GM12878 (cell line): ENCODE measurements at regions not wholly inside any gene's neighbourhood (a gene's known extent, or its start where the extent isn't known, plus 50 kb on each side); places are given as distances from the start of the nearest gene placed in this dataset.
"Not testable (repeated sequence)": the region's sequence is repeated elsewhere in the genome, so short reads cannot be mapped to it uniquely, and the experiment has no call there.

Experiments
- ATAC-seq: fragments of 200-7000 bp; cut with Tn5 transposase; 3 replicates; pipeline ENCODE4 v1.9.1; 2020; ENCODE audit warnings: mild to moderate bottlenecking, moderate library complexity
- BruUV-seq: library from RNA; stranded (reverse); fragments of 400-500 nt; replicated peaks from 2 replicates; lab custom pipeline; 2021; lab: Mats Ljungman, UMichigan
- CTCF ChIA-PET: fragments of 300-600 bp; sonication (Branson Sonifier 250); formaldehyde crosslinking; extraction: SDS; loops from one replicate; lab custom pipeline; 2021; ENCODE audit warnings: inconsistent platforms; lab: Yijun Ruan, JAX
- POLR2A ChIA-PET: fragments of 350-600 bp; formaldehyde crosslinking; extraction: SDS; loops from one replicate; lab custom pipeline; 2021; ENCODE audit warnings: inconsistent platforms; lab: Charles Lee
- RAD21 ChIA-PET: fragments of 300-600 bp; sonication (Branson Sonifier 250); formaldehyde crosslinking; loops from one replicate; lab custom pipeline; 2023; ENCODE audit warnings: antibody characterized with exemption; ENCODE audit not compliant: unreplicated experiment; lab: Charles Lee
- SMC1A ChIA-PET: fragments of 300-600 bp; sonication (Branson Sonifier 250); formaldehyde crosslinking; loops from one replicate; lab custom pipeline; 2023; ENCODE audit not compliant: unreplicated experiment, uncharacterized antibody; lab: Charles Lee
- DNase-seq: peaks from one replicate; pipeline ENCODE4 v3.0.0-alpha.2; 2011; ENCODE audit warnings: low read depth, low spot score
- FAIRE-seq: peaks from 3 replicates; lab custom pipeline; 2011; peaks lifted over from hg19 to GRCh38; lab: Jason Lieb, UNC
- H2AFZ ChIP-seq: 2 replicates; pipeline ENCODE4 v1.6.0; 2011; ENCODE audit warnings: low read depth, low read length, control low read depth; ENCODE audit not compliant: control insufficient read depth
- H3K27ac ChIP-seq: 2 replicates; pipeline ENCODE4 v1.5.1; 2011; ENCODE audit warnings: control low read depth; ENCODE audit not compliant: control insufficient read depth, insufficient read depth
- H3K27me3 ChIP-seq, 2 experiments: replicated peaks in 1 of 2; 2 replicates each; pipeline versions ENCODE4 v1.6.0 to v1.6.1; 2011; ENCODE audit warnings: low read length in 1 of 2; ENCODE audit not compliant: control insufficient read depth in 2 of 2, insufficient read depth in 2 of 2
- H3K36me3 ChIP-seq, 2 experiments: 2 replicates each; pipeline ENCODE4 v1.5.1; 2011; ENCODE audit warnings: low read length in 1 of 2; ENCODE audit not compliant: control insufficient read depth in 2 of 2, insufficient read depth in 2 of 2
- H3K4me1 ChIP-seq: 2 replicates; pipeline ENCODE4 v1.6.1; 2011; ENCODE audit warnings: mild to moderate bottlenecking, low read length, moderate library complexity, mixed read lengths; ENCODE audit not compliant: control insufficient read depth, insufficient read depth
- H3K4me2 ChIP-seq: 2 replicates; pipeline ENCODE4 v1.6.0; 2011; ENCODE audit warnings: control low read depth; ENCODE audit not compliant: control insufficient read depth, insufficient read depth
- H3K4me3 ChIP-seq: fragments of 200-600 bp; sonication (generic); 2 replicates; pipeline ENCODE4 v1.5.1; 2016
- H3K79me2 ChIP-seq: 2 replicates; pipeline ENCODE4 v1.6.0; 2011; ENCODE audit warnings: low read length; ENCODE audit not compliant: control insufficient read depth, insufficient read depth
- H3K9ac ChIP-seq: 2 replicates; pipeline ENCODE4 v1.8.0; 2011; ENCODE audit warnings: low read length, control low read depth, mixed read lengths; ENCODE audit not compliant: control insufficient read depth, insufficient read depth
- H3K9me3 ChIP-seq: replicated peaks from 3 replicates; pipeline ENCODE4 v1.5.1; 2011; ENCODE audit warnings: mild to moderate bottlenecking, low read length; ENCODE audit not compliant: control insufficient read depth, insufficient read depth
- H4K20me1 ChIP-seq: 2 replicates; pipeline ENCODE4 v1.6.0; 2011; ENCODE audit not compliant: control insufficient read depth, insufficient read depth
- WGBS: methylation state at CpG from one replicate; pipeline ENCODE4 v1.1.6; 2016; ENCODE audit warnings: low lambda C conversion rate; ENCODE audit not compliant: insufficient replicate concordance, insufficient coverage; ENCODE audit errors: missing lambda C conversion rate; 5-methylcytosine and 5-hydroxymethylcytosine counted together
- in situ Hi-C: fragments of 300-500 bp; cut with MboI; formaldehyde crosslinking; loops from 9 replicates; pipeline ENCODE4 v1.14.3; 2018; ENCODE audit warnings: mixed read lengths
- intact Hi-C: fragments of 100-400 bp; cut with micrococcal nuclease; formaldehyde crosslinking; loops from one replicate; pipeline ENCODE4 v1.14.2; 2022; ENCODE audit not compliant: unreplicated experiment

GRCh38 chr3:124066543-124066942, 74.6 kb upstream of the ROPN1 start:
- H3K9me3 ChIP-seq, SMC1A ChIA-PET, H3K36me3 ChIP-seq, ATAC-seq, H3K4me1 ChIP-seq, FAIRE-seq, H3K27ac ChIP-seq, BruUV-seq, H3K4me2 ChIP-seq, POLR2A ChIA-PET, RAD21 ChIA-PET, H3K27me3 ChIP-seq, H2AFZ ChIP-seq, H3K4me3 ChIP-seq, in situ Hi-C loops, H3K9ac ChIP-seq, intact Hi-C loops, DNase-seq, H4K20me1 ChIP-seq, H3K79me2 ChIP-seq: not testable (repeated sequence)
- CTCF ChIA-PET, result interaction anchor here (0.5 to 1.3 kb wide), 3 partner anchors 13 to 475 kb away, joined by 3 to 5 read pairs (median 3); no protein-coding TSS in a partner anchor
- 30% methylated on average over 3 of the region's 3 CpGs for WGBS

GRCh38 chr3:124069706-124070105, 77.8 kb upstream of the ROPN1 start:
- H2AFZ ChIP-seq, H3K4me1 ChIP-seq, BruUV-seq, H3K36me3 ChIP-seq, SMC1A ChIA-PET, H3K27me3 ChIP-seq, POLR2A ChIA-PET, H3K9ac ChIP-seq, H3K27ac ChIP-seq, H3K9me3 ChIP-seq, in situ Hi-C loops, RAD21 ChIA-PET, H3K4me3 ChIP-seq, H3K4me2 ChIP-seq, FAIRE-seq, DNase-seq, H3K79me2 ChIP-seq, H4K20me1 ChIP-seq, ATAC-seq: not testable (repeated sequence)
- CTCF ChIA-PET, result interaction anchor here (0.6 kb wide), 1 partner anchor 9 kb away, joined by 4 read pairs; no protein-coding TSS in a partner anchor
- WGBS, result 74% methylated on average over 2 of the region's 2 CpGs
- intact Hi-C loops, result loop anchor here (10.0 kb wide), 1 partner anchor 485 kb away; no protein-coding TSS in a partner anchor

GRCh38 chr3:124075090-124075489, 83.2 kb upstream of the ROPN1 start:
- H3K4me1 ChIP-seq, POLR2A ChIA-PET, CTCF ChIA-PET, H3K4me2 ChIP-seq, BruUV-seq, H2AFZ ChIP-seq, H3K79me2 ChIP-seq, ATAC-seq, H3K36me3 ChIP-seq, H4K20me1 ChIP-seq, H3K9me3 ChIP-seq, in situ Hi-C loops, FAIRE-seq, H3K27me3 ChIP-seq, H3K4me3 ChIP-seq, H3K9ac ChIP-seq, RAD21 ChIA-PET, DNase-seq, H3K27ac ChIP-seq: not testable (repeated sequence)
- intact Hi-C loops, result loop anchor here (5.0 to 10.0 kb wide), 5 partner anchors 58 to 480 kb away; no protein-coding TSS in a partner anchor
- 0% methylated on average over 3 of the region's 3 CpGs for WGBS
- SMC1A ChIA-PET, result interaction anchor here (0.7 to 2.1 kb wide), 2 partner anchors 11 to 206 kb away, joined by 3 to 12 read pairs; no protein-coding TSS in a partner anchor
